ENCODE measurements at regions not wholly inside any gene's neighbourhood (a gene's known extent, or its start where the extent isn't known, plus 50 kb on each side); places are given as distances from the start of the nearest gene placed in this dataset.

DNA sequence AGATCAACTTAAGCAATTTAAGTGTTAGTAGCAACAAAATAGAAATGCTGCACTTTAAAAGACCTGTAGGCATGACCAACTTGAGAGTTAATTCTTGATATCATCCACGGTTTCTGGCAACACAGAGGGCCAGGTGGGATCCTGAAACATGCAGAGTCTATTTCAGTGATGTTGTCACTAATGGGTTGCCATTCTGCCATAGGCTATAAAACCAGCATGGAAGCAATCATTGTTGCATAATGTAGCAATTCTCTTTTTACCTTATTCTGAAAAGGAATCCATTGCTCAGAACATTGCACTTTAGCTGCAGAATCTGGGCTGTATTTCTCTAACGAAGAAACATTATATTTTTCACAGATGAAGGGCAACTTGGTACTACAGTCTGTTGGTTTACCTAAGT, 53.9 kb upstream of the CD302 start:
- BruUV-seq (replicated peaks): no TSS peak
- Histone ChIP-seq H3K36me3 (ENCODE audit: control insufficient read depth, insufficient read depth, low read length) (no peaks in the 10 kb centered on the region), H4K91ac (ENCODE audit: insufficient read depth, low read depth, low read length) (no peak overlapping the region), H3K9ac (ENCODE audit: low read depth, low read length) (no peak overlapping the region), H4K8ac (ENCODE audit: low read depth in 2 of 2, low read length in 2 of 2) (no peak overlapping the region), H3K4me2 (ENCODE audit: low read depth, low read length) (no peak overlapping the region), H2BK120ac (ENCODE audit: low read depth, low read length) (no peak overlapping the region), H3K4me3 (ENCODE audit: insufficient read depth, low read depth, low read length) (no peak overlapping the region), H2BK5ac (ENCODE audit: low read depth, low read length, poor library complexity, severe bottlenecking) (no peak overlapping the region), H3K27me3 (ENCODE audit: control insufficient read depth, insufficient read depth, low read length) (peaks cover 11% of the 10 kb centered on the region), H3K56ac (ENCODE audit: extremely low read depth, insufficient read depth, low read length) (no peak overlapping the region), H3K18ac (ENCODE audit: low read depth, low read length) (no peak overlapping the region), H2AFZ (replicated peaks; ENCODE audit: low read length, poor library complexity) (no peak overlapping the region), H3K14ac (replicated peaks; ENCODE audit: low read depth, low read length) (no peak overlapping the region), H3K27ac (ENCODE audit: insufficient read depth, low read length) (no peak overlapping the region), H2AK9ac (replicated peaks; ENCODE audit: low read depth, low read length, poor library complexity) (no peak overlapping the region), H4K5ac (ENCODE audit: low read depth, low read length) (no peak overlapping the region), H3K23ac (ENCODE audit: low read depth, low read length) (no peak overlapping the region), H3K79me1 (ENCODE audit: low read depth in 1 of 2, low read length in 2 of 2) (no peaks in the 10 kb centered on the region), H3K4me1 (ENCODE audit: control insufficient read depth, insufficient read depth, low read length) (no peaks in the 10 kb centered on the region), H3K9me3 (ENCODE audit: control insufficient read depth, insufficient read depth, low read length) (no peaks in the 10 kb centered on the region), H3K9me1 (ENCODE audit: insufficient read depth, low read length) (no peaks in the 10 kb centered on the region), H4K20me1 (ENCODE audit: insufficient read depth, low read length) (no peaks in the 10 kb centered on the region), H2BK15ac (ENCODE audit: low read depth, low read length) (no peak overlapping the region), H2AK5ac (ENCODE audit: low read depth, low read length) (no peak overlapping the region), H3K4ac (ENCODE audit: low read depth, low read length) (no peak overlapping the region), H2BK20ac (ENCODE audit: low read depth, low read length) (no peak overlapping the region)
- in situ Hi-C loops (cut with MboI; ENCODE audit: low sequenced_read_pairs): no loop called here
- DNase-seq (no peak), ATAC-seq (ENCODE audit: low read depth) (no peak)
- CTCF ChIA-PET: no interaction called here
- POLR2A ChIA-PET (ENCODE audit: unreplicated experiment): no interaction called here
- WGBS, 2 experiments (ENCODE audit: extremely low coverage in 2 of 2, insufficient read length in 1 of 2): 50% methylated on average over 1 of the region's 2 CpGs; no CpG with 5 or more reads in 1 of the 2 experiments
- dilution Hi-C loops (cut with HindIII; ENCODE audit: low sequenced_read_pairs, unreplicated experiment): no loop called here
- intact Hi-C loops (cut with micrococcal nuclease): no loop called here
- no peak for TF ChIP-seq BHLHE40 (IDR thresholded peaks at IDR 0.05; ENCODE audit: low read depth, low read length)
- TF ChIP-seq RCOR1 (IDR thresholded peaks at IDR 0.05; ENCODE audit: insufficient replicate concordance, low read length): no peak
- no peak for TF ChIP-seq CEBPB (IDR thresholded peaks at IDR 0.05; ENCODE audit: low read depth, low read length)
- TF ChIP-seq CHD1 (IDR thresholded peaks at IDR 0.05; ENCODE audit: low read depth, low read length): no peak
- no peak for TF ChIP-seq FOS (IDR thresholded peaks at IDR 0.05; ENCODE audit: low read depth, low read length)
- TF ChIP-seq, protein P1, sequence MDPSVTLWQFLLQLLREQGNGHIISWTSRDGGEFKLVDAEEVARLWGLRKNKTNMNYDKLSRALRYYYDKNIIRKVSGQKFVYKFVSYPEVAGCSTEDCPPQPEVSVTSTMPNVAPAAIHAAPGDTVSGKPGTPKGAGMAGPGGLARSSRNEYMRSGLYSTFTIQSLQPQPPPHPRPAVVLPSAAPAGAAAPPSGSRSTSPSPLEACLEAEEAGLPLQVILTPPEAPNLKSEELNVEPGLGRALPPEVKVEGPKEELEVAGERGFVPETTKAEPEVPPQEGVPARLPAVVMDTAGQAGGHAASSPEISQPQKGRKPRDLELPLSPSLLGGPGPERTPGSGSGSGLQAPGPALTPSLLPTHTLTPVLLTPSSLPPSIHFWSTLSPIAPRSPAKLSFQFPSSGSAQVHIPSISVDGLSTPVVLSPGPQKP (IDR thresholded peaks at IDR 0.05; ENCODE audit: borderline replicate concordance, low read depth, low read length): no peak
- TF ChIP-seq, protein P2, sequence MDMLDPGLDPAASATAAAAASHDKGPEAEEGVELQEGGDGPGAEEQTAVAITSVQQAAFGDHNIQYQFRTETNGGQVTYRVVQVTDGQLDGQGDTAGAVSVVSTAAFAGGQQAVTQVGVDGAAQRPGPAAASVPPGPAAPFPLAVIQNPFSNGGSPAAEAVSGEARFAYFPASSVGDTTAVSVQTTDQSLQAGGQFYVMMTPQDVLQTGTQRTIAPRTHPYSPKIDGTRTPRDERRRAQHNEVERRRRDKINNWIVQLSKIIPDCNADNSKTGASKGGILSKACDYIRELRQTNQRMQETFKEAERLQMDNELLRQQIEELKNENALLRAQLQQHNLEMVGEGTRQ (IDR thresholded peaks at IDR 0.05; ENCODE audit: low read depth, low read length): no peak
- no peak for TF ChIP-seq MAFK (IDR thresholded peaks at IDR 0.05; ENCODE audit: low read depth, low read length)
- TF ChIP-seq, protein P3, sequence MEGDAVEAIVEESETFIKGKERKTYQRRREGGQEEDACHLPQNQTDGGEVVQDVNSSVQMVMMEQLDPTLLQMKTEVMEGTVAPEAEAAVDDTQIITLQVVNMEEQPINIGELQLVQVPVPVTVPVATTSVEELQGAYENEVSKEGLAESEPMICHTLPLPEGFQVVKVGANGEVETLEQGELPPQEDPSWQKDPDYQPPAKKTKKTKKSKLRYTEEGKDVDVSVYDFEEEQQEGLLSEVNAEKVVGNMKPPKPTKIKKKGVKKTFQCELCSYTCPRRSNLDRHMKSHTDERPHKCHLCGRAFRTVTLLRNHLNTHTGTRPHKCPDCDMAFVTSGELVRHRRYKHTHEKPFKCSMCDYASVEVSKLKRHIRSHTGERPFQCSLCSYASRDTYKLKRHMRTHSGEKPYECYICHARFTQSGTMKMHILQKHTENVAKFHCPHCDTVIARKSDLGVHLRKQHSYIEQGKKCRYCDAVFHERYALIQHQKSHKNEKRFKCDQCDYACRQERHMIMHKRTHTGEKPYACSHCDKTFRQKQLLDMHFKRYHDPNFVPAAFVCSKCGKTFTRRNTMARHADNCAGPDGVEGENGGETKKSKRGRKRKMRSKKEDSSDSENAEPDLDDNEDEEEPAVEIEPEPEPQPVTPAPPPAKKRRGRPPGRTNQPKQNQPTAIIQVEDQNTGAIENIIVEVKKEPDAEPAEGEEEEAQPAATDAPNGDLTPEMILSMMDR (conservative IDR thresholded peaks at IDR 0.05; ENCODE audit: low read depth, low read length): no peak
- no peak for TF ChIP-seq SMC3 (IDR thresholded peaks at IDR 0.05; ENCODE audit: low read depth, low read length)
- TF ChIP-seq RFX5 (IDR thresholded peaks at IDR 0.05; ENCODE audit: low read depth, low read length): no peak
- TF ChIP-seq NFE2L2 (IDR thresholded peaks at IDR 0.05; ENCODE audit: low read depth, low read length): no peak
- no peak for TF ChIP-seq POLR2A (IDR thresholded peaks at IDR 0.05; ENCODE audit: low read depth, low read length)
- no peak for TF ChIP-seq MXI1 (IDR thresholded peaks at IDR 0.05; ENCODE audit: borderline replicate concordance, low read depth, low read length)
- TF ChIP-seq RAD21 (IDR thresholded peaks at IDR 0.05; ENCODE audit: low read length): no peak
- TF ChIP-seq MAZ (IDR thresholded peaks at IDR 0.05; ENCODE audit: borderline replicate concordance, low read depth, low read length): no peak

All from IMR-90 (cell line).